Fibroblast of peridontal ligament (primary cell): ENCODE measurements at regions not wholly inside any gene's neighbourhood (a gene's known extent, or its start where the extent isn't known, plus 50 kb on each side); places are given as distances from the start of the nearest gene placed in this dataset.
"Not testable (repeated sequence)": the region's sequence is repeated elsewhere in the genome, so short reads cannot be mapped to it uniquely, and the experiment has no call there.

Experiments
- DNase-seq: peaks from one replicate; pipeline ENCODE4 v3.0.0-alpha.2; 2010; ENCODE audit errors: extremely low read depth

DNA sequence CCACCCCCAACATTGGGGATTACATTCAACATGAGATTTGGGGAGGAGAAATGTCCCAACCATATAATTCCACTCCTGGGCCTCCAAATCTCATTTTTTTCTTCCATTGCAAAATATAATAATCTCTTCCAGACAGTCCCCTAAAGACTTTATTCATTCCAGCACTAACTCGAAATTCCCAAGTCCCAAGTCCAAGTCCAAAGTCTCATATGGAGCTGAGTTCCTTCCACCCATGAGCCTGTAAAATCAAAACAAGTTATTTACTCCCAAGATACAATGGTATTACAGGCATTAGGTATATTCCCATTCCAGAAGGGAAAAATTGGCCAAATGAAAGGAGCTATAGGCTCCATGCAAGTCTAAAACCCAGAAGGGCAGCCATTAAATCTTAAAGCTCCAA is 56.7 kb downstream of the P2RY1 start:
- DNase-seq, result no peak

DNA sequence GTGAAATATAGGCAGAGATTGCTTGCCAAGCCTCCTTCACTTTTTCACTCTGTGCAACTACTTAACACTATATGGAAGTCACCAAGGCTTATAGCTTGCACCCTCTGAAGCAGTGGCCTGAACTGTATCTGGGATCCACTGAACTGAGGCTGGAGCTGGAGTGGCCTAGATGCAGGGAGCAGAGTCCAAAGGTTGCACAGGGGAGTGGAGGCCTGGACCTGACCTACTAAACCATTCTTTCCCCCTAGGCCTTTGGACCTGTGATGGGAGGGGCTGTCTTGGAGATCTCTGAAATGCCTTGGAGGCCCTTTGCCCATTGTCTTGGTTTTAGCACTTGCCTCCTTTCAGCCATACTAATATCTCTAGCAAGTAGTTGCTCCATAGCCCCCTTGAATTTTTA is 57.5 kb downstream of the P2RY1 start:
- DNase-seq, result no peak

DNA sequence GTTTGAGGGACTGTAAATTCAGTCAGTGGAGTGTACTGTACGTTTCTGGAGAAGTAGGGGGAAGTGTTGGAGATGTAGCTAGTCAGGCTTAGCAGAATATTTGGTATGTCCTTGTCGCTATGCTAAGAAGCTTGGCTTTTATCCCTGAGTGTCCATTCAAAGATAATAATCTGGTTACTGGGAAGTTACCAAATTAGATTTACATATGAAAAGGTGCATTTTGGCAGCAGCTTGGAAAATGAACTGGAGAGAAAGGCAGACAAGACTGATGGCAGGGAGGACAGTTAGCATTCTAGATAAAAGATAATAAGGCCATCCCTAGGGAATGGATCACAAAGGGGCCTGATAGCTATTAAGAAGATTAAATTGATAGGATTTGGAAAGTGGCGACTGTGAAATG is 58.7 kb downstream of the P2RY1 start:
- no peak for DNase-seq

DNA sequence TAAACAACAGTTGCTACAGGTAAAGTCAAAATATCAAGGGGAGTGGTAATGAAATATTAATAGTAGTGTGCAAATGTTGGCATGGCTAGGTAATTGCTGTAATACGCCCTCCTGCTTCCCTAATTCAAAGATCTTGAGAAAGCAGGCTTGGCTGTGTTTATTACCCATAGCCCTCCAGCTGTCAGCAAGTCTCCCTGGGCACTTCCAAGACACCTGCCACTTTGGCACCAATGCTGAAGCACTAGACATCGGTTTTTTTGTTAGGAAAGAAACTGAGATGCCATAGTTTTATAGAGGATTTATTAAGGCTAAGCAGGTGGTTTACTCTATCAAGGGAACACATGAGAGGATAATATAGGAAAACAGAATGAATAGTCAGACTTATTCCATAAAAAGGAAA is 64.4 kb downstream of the P2RY1 start:
- no peak for DNase-seq

GRCh38 chr3:152902141-152902669 is 67.3 kb downstream of the P2RY1 start:
- DNase-seq, result no peak

GRCh38 chr3:152905631-152906030 is 70.7 kb downstream of the P2RY1 start:
- no peak for DNase-seq

- peak; percentile 54 for DNase-seq
Observed at GRCh38 chr3:152909180-152909883, 74.4 kb downstream of the P2RY1 start.

DNA sequence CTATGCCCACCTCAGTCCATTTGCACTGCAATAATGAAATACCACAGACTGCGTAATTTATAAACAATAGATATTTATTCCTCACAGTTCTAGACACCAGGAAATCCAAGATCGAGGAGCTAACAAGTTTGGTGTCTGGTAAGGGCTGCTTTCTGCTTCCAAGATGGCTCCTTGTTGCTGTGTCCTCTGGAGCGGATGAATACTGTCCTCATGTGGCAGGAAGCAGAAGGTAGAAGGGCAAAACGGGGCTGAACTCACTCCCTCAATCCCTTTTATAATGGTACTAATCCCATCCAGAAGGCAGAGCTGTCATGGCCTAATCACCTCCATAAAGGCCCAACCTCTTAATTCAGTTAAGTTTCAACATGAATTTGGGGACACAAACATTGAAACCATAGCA is 75.3 kb downstream of the P2RY1 start:
- peak; percentile 4 for DNase-seq

GRCh38 chr3:152910966-152911365 is 76.0 kb downstream of the P2RY1 start:
- no peak for DNase-seq

GRCh38 chr3:152914743-152915142 is 79.8 kb downstream of the P2RY1 start:
- DNase-seq, result not testable (repeated sequence)

DNA sequence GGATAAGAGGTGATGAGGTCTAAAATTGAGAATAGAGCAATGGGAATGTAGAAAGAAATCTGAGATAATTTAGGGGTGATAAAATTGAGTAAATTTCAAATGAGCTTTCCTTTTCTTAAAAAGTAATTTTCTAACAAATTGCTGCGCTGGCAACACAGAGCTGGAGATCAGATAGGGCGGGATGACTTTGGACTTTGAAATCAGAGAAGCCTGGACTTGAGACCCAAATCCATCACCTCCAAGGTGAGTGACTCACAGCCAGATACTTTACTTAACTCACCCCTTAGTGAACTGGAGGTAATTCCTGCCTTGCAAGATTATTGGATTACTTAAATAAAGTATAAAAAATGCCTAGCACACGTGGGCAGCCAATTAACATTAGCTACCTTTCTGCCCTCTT is 80.8 kb downstream of the P2RY1 start:
- no peak for DNase-seq

- DNase-seq, result no peak
Observed at GRCh38 chr3:152916753-152917279, 81.9 kb downstream of the P2RY1 start.

DNA sequence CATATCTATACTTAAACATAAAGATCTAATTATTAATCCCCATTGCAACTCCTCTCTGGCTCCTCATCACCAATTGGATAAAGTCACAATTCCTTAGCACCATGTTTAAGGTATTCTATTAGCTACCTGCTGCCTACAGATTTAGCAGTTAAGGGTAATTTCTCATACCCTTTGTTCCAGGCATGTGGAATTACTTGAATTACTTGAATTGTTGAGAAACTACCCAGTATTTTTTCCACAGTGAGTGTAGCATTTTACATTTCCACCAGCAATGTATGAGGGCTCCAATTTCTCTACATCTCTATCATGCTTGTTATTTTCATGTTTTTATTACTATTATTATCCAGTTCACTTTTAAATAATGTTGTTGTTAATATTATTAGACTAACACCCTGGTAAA is 86.4 kb downstream of the P2RY1 start:
- DNase-seq, result no peak

- no peak for DNase-seq
Observed at GRCh38 chr3:152922554-152922953, 87.6 kb downstream of the P2RY1 start.

DNA sequence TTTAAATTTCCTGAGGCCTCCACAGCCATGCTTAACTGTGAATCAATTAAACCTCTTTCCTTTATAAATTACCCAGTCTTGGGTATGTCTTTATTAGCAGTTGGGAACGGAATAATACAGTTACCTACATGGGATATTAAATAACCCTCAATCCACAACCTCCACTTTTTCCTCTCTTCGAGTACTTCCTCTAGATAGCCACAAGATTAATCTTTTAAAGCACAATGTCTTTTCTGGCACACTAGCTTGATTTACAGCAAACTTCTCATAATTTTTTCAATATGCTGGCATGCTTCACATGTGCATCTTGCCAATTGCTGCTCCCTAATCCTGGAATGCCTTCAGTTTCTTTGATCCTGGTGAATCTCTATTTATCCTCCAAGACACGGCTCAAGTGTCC is 92.2 kb downstream of the P2RY1 start:
- DNase-seq, result no peak

- no peak for DNase-seq
Observed at GRCh38 chr3:152930516-152930915, 95.6 kb downstream of the P2RY1 start.

GRCh38 chr3:152937234-152937633 is 102.3 kb downstream of the P2RY1 start:
- peak; percentile 13 for DNase-seq

- DNase-seq, result no peak
Observed at GRCh38 chr3:152938974-152939636, 104.2 kb downstream of the P2RY1 start.

- no peak for DNase-seq
Observed at GRCh38 chr3:152941859-152942258, 106.9 kb downstream of the P2RY1 start.

- DNase-seq, result no peak
Observed at GRCh38 chr3:152942366-152942765, 107.4 kb downstream of the P2RY1 start.

- DNase-seq, result no peak
Observed at GRCh38 chr3:152943645-152944044, 108.7 kb downstream of the P2RY1 start.

DNA sequence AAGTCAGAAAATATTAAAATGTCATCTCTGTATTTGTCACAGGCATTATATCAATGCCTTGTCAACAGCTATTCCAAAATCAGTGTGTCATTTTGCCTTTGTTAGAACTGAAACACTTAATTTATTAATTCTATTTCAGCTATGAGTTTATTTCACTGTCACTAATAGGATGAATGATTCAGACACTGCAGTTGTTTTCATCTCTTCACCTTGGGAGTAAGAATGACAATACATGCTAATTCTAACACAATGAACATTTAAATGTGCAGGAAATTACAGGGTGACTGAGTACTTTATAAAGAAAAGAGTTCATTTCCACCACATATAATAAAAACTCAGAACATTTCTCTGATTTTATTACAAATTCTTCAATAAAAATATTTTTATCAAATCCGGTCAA is 109.7 kb downstream of the P2RY1 start:
- no peak for DNase-seq

GRCh38 chr3:152945556-152945955 is 110.6 kb downstream of the P2RY1 start:
- DNase-seq, result no peak
